Ovary (tissue), 7 donors: ENCODE measurements at regions not wholly inside any gene's neighbourhood (a gene's known extent, or its start where the extent isn't known, plus 50 kb on each side); places are given as distances from the start of the nearest gene placed in this dataset.

Source experiments
- DNase-seq, 5 donors: peaks; one replicate each; pipeline ENCODE4 v3.0.0-alpha.2; 2019 to 2020
- H3K27ac ChIP-seq, 2 donors: fragments of 200-600 bp; one replicate each; pipeline versions ENCODE4 v1.5.1 to v1.8.0; 2019 to 2022
- H3K27me3 ChIP-seq: fragments of 200-600 bp; one replicate; pipeline ENCODE4 v1.8.0; 2022
- H3K36me3 ChIP-seq: fragments of 200-600 bp; sonication (generic); one replicate; pipeline ENCODE4 v1.5.1; 2019
- H3K4me1 ChIP-seq: one replicate; pipeline ENCODE4 v1.8.1; 2013; ENCODE audit warnings: mild to moderate bottlenecking, moderate library complexity; ENCODE audit not compliant: insufficient read depth
- H3K4me3 ChIP-seq: fragments of 200-600 bp; sonication (generic); one replicate; pipeline ENCODE4 v1.5.1; 2017
- H3K9me3 ChIP-seq, 2 donors: fragments of 200-600 bp in 1 of 2; sonication (generic) in 1 of 2; one replicate each; pipeline versions ENCODE4 v1.5.1 to v1.8.1; 2013 to 2019; ENCODE audit warnings: mild to moderate bottlenecking in 1 of 2, moderate library complexity in 1 of 2
- EP300 ChIP-seq: sonication (generic); formaldehyde crosslinking; IDR thresholded peaks from one replicate; pipeline ENCODE4 v1.6.1; 2017; ENCODE audit warnings: antibody characterized with exemption
- POLR2A ChIP-seq: fragments of 450-650 bp; IDR thresholded peaks from one replicate; pipeline ENCODE4 v1.6.1; 2017; ENCODE audit warnings: antibody characterized with exemption, mild to moderate bottlenecking, moderate library complexity
- WGBS, 3 donors: extraction: QIAGEN DNeasy Blood & Tissue Kit in 1 of 3; methylation state at CpG; one replicate each; pipeline versions ENCODE4 v1.1.5 to v1.1.7; 2013 to 2017; 5-methylcytosine and 5-hydroxymethylcytosine counted together
- intact Hi-C, 4 donors: fragments of 100-400 bp; cut with DNase I; formaldehyde crosslinking; loops; one replicate each; pipeline versions ENCODE4 v1.11.0 to v1.15.1; 2022 to 2023
- TF ChIP-seq, protein P1 (sequence below), 3 donors: fragments of 450-650 bp in 2 of 3; fragments of 200-600 bp in 1 of 3; IDR thresholded peaks; one replicate each; pipeline versions ENCODE4 v1.5.1 to v1.8.0; 2016 to 2022; ENCODE audit warnings: antibody characterized with exemption in 3 of 3, mild to moderate bottlenecking in 1 of 3
- donor health status: DM: no; HTN: no; CAD: no; lungs with moderate emphysema.
- donor health status: DM: no; HTN: no; CAD: no.
- donor health status: Bipolar disorder and iron deficiency.
- donor health status: DM: no; HTN: no; CAD: no.
- donor health status: DM: yes; HTN: yes; CAD: no.

DNA sequence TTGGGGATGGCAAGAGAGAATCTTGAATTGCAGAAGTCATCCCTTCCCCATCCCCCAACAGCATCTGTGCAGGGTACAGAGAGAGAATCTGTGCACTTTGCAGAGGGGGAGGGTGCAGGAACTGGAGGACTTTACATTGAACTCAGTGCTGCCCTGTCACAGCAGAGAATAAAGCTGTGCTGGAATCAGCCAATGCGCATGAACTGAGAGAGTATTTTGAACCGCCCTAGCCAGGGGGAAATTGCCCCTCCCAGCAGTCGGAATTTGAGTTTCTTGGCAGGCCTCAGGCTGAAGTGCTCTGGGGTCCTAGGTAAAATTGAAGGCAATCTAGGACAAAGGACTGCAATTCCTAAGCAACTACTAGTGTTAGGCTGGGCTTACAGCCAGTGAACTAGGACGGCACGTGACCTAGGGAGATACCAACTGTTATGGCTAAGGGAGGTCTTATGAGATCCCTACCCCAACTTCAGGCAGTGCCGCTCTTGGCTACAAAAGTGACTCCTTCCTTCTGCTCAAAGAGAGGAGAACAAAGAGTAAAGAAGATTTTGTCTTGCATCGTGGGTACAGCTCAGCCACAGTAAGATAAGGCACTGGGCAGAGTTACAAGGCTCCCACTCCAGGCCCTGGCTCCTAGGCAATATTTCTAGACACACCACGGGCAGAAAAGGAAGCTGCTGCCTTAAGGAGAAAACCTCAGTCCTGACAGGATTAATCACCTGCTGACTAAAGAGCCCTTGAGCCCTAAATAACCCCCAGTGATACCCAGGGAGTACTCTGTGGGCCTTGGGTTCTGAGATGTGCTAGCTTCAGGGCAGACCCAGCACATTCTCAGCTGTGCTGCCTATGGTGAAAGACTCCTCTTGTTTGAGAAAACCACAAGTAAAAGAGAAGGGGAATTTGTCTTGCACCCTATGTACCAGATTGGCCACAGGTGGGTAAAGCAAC, 300.5 kb upstream of the ALCAM start:
- Histone ChIP-seq H3K4me1 (no peaks in the 10 kb centered on the region), H3K27me3 (no peaks in the 10 kb centered on the region), H3K9me3 (no peaks in the 10 kb centered on the region), H3K36me3 (no peaks in the 10 kb centered on the region), H3K4me3 (no peak overlapping the region), H3K27ac (no peak overlapping the region)
- intact Hi-C loops: no loop called here
- 54 to 63% (median 60%) methylated on average over 8 of the region's 8 CpGs for WGBS, 3 donors
- no peak for TF ChIP-seq EP300
- no peak for TF ChIP-seq POLR2A
- TF ChIP-seq, protein P1, sequence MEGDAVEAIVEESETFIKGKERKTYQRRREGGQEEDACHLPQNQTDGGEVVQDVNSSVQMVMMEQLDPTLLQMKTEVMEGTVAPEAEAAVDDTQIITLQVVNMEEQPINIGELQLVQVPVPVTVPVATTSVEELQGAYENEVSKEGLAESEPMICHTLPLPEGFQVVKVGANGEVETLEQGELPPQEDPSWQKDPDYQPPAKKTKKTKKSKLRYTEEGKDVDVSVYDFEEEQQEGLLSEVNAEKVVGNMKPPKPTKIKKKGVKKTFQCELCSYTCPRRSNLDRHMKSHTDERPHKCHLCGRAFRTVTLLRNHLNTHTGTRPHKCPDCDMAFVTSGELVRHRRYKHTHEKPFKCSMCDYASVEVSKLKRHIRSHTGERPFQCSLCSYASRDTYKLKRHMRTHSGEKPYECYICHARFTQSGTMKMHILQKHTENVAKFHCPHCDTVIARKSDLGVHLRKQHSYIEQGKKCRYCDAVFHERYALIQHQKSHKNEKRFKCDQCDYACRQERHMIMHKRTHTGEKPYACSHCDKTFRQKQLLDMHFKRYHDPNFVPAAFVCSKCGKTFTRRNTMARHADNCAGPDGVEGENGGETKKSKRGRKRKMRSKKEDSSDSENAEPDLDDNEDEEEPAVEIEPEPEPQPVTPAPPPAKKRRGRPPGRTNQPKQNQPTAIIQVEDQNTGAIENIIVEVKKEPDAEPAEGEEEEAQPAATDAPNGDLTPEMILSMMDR (IDR thresholded peaks at IDR 0.05): no peak
- DNase-seq: no peak

DNA sequence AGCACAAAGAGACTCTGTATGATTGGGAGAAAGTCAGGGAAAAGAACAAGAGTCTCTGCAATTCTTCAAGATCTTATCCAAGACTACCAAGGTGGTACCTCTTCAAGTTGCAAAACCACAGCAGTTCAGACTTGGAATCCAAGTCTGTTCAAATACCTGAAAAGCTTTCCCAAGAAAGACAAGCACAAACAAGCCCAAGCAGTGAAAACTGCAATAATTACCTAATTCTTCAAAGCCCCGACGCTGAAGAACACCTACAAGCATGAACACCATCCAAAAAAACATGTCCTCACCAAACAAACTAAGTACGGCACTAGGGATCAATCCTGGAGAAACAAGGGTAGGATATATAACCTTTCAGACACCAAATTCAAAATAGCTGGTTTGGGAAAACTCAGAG, 299.3 kb upstream of the ALCAM start:
- intact Hi-C loops: no loop called here
- no peak overlapping the region for H3K27ac ChIP-seq

DNA sequence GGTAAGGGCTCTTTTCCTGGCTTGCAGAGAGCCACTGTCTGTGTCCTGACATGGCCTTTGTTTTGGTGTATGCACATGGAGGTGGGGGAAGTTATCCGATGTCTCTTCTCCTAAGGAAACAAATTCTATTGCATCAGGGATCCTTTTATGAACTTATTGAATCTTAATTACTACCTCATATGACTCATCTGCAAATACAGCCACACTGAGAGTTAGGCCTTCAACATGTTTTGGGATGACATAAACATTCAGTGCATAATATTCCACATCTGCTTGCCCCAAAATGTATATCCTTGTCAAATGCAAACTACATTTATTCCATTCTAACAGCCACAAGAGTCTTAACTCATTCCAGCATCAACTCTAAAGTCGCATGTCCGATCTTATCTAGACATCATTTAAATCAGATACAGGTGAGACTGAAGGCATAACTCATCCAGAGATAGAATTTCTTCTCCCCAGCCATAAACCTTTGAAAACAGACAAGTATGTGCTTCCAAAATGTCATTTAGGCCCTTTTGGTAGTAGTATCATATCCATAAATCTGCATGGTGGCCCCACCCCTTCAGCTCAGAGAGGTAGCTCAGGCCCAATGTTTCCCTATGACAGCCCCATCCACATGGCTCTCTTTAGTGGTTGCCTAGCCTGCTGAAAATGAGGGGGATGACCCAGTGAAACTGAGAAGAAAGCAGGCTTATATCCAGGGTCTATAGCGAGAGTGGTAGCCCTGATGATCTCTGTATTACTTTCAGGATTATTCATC, 289.5 kb upstream of the ALCAM start:
- 94 to 96% (median 94%) methylated on average over 4 of the region's 4 CpGs for WGBS, 3 donors
- intact Hi-C loops: no loop called here

More for the DNA sequence above, 299.3 kb upstream of the ALCAM start:
- H3K27me3 ChIP-seq: no peaks in the 10 kb centered on the region
- TF ChIP-seq, protein P1 (IDR thresholded peaks at IDR 0.05): no peak
- TF ChIP-seq EP300: no peak
- TF ChIP-seq POLR2A: no peak
- H3K9me3 ChIP-seq: no peaks in the 10 kb centered on the region
- no peaks in the 10 kb centered on the region for H3K36me3 ChIP-seq
- H3K4me1 ChIP-seq: no peaks in the 10 kb centered on the region
- DNase-seq: no peak
- no peak overlapping the region for H3K4me3 ChIP-seq
- 79 to 94% (median 91%) methylated on average over 3 of the region's 3 CpGs for WGBS, 3 donors

DNA sequence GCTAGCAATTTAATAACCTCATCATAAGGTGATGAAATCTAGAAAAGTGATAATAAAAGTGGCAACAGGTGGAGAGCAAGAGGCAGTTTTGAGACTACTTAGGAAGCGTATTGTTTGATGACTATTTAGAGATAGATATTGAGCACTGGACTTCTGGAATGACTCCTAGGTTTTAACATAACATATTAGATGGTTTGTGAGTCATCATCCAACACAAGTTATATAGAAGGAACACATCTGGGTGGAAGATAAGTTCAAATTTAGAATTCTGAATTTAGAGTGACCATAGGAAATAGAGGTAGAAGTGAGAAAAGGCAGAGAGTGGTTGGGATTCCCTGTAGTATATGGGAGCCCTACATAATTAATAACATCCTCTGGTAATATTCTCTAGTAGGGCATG, 282.8 kb upstream of the ALCAM start:
- Histone ChIP-seq H3K36me3 (no peaks in the 10 kb centered on the region), H3K4me3 (no peak overlapping the region), H3K27ac (no peak overlapping the region), H3K4me1 (no peaks in the 10 kb centered on the region), H3K27me3 (no peaks in the 10 kb centered on the region), H3K9me3 (no peaks in the 10 kb centered on the region)
- intact Hi-C loops: no loop called here
- DNase-seq: no peak
- 83 to 94% (median 91%) methylated on average over 1 of the region's 1 CpG for WGBS, 3 donors
- TF ChIP-seq, protein P1 (IDR thresholded peaks at IDR 0.05): no peak
- TF ChIP-seq EP300 (no peak), POLR2A (no peak)

More for the DNA sequence above, 289.5 kb upstream of the ALCAM start:
- Histone ChIP-seq H3K4me1 (no peaks in the 10 kb centered on the region), H3K4me3 (no peak overlapping the region), H3K36me3 (no peaks in the 10 kb centered on the region), H3K27me3 (no peaks in the 10 kb centered on the region), H3K27ac (no peak overlapping the region), H3K9me3 (no peaks in the 10 kb centered on the region)
- DNase-seq: no peak
- TF ChIP-seq, protein P1 (IDR thresholded peaks at IDR 0.05): no peak
- TF ChIP-seq EP300: no peak
- no peak for TF ChIP-seq POLR2A
